ENCODE measurements at regions not wholly inside any gene's neighbourhood (a gene's known extent, or its start where the extent isn't known, plus 50 kb on each side); places are given as distances from the start of the nearest gene placed in this dataset.
A peak's percentile ranks its signal among the peaks of the same experiment; 100 is the strongest.

DNA sequence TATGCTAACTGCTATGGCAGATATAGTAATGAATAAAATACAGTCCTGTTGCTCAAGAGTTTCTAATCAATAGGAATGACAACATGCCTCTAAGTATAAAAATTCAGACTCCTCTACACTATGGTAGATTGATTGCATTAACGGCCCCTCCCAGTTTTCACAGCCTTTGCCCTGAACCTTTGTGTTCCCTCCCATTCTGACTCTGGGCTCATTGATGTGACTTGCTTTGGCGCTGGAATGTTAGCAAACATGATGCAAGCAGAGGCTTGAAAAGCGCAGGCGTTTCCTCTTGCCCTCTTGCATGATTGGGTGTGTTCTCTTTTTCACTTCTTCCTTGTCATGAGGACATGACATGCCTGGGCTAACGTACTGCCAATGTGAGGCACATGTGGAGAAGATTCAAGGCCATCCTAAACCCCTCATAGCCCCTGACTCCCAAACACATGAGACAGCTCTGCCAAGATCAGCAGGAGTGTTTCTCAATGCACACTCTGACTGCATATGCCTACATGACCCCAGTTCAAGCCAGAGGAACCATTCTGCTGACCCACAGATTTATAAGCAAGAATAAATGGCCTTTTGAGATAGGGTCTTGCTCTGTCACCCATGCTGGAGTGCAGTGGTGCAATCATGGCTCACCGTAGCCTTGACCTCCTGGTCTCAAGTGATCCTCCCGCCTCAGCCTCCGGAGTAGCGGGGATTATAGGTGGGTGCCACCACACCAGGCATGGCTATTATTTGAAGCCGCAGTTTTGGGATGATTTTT, 49.7 kb upstream of the CD28 start:
- intact Hi-C loops (cut with DNase I) = no loop called here
- ATAC-seq (peak; percentile 86), DNase-seq (ENCODE audit: low spot score) (no peak)
